ENCODE measurements at regions not wholly inside any gene's neighbourhood (a gene's known extent, or its start where the extent isn't known, plus 50 kb on each side); places are given as distances from the start of the nearest gene placed in this dataset.
"Not testable (repeated sequence)": the region's sequence is repeated elsewhere in the genome, so short reads cannot be mapped to it uniquely, and the experiment has no call there.

DNA sequence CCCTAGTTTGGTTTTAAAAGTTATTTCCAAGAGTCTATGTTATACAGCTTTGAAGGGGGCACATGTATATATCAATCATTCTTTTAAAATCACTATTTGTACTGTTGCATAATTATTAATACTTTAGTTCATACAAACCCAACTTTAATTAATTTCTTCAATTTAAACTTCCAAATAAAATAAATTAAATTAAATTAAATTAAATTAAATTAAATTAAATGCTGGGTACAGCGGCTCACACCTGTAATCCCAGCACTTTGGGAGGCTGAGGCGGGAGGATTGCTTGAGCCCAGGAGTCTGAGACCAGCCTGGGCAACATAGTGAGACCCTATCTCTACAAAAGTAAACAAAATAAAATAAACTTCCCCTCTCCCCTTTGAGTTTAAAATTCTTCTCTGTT is 98.9 kb upstream of the MYO10 start:
- not testable (repeated sequence) for DNase-seq (ENCODE audit: low spot score)

DNA sequence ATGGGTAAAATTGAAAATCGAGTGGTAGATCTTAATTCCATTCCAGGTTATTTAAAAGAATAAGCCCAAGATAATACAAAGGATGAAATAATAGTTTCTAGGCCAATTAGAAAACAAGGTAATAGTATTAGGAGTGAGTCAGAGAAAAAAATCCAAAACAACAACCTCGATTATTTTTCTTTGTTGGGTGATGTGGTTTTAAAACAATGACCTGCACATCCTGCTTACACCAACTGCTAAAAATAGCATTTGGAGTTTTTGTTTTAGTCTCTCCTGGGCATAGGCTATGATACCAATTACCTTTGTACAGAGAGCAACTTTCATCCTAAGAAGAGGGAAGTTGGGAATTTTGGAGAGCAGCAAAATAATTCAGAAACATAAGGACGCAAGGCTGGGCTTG is 101.7 kb upstream of the MYO10 start:
- no peak for DNase-seq (ENCODE audit: low spot score)

DNA sequence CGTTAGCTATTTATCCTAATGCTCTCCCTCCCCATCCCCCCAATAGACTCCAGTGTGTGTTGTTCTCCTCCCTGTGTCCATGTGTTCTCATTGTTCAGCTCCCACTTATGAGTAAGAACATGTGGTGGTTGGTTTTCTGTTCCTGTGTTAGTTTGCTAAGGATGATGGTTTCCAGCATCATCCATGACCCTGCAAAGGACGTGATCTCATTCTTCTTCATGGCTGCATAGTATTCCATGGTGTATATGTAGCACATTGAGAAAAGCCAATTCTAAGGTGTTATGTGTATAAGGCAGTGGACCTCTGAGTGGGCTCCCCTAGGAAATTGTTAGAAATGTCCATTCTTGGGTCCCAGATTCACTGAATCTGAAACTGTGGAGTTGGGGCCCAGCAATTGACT is 103.1 kb upstream of the MYO10 start:
- DNase-seq (ENCODE audit: low spot score) = no peak

DNA sequence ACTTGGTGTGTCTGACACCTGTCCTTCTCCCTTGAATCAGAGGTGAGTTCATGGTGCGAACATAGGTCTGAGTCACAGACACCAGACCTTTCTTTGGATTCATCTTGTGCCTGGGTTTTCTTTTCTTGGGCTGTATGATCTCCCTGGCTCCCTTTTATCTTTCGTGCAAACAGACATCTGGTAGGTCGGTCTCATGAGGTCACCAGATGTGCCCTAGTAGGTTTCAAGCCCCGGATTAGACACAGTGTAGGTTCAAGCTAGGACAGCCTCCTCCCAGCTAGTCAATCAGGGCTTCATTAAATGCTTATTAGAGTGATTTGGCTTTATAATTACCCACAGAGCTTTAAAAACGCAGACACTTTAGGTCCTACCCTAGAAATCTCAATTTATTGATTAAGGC is 106.0 kb upstream of the MYO10 start:
- no peak for DNase-seq (ENCODE audit: low spot score)

DNA sequence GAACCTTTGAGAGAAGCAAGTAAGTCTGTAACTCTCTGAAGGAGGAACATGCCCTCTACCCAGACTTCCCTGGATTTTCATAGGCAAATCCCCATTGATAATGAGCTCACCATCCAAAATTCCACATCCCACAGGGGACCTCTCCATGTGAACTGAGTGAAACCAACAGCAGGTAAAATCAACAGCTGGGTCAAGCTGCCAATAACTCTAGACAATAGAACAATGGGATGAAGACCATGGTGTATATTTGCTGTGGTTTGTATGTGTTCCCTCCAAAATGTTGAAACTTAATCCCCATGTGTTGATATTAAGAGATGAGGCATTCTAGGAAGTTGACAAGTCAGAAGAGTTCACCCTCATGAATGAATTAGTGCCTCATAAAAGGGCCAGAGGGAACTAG is 110.2 kb upstream of the MYO10 start:
- DNase-seq (ENCODE audit: low spot score) = no peak

DNA sequence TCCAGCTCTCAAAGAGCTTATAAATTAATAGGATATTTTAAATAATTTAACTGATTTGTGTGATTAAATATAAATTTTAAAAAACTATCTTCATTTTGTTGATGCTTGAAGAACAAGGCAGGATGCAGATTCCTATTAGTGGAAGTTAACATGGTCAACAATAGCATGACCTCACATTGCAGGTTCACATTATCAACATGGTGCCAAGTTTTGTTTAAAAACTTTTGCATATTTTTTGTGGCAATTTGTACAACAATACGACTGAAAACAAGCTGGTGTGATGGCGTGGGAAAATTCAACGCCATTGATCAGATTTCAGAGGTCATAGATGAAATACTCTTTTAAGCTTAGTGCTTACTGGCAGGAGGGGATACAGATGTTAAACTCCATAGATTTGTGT is 114.1 kb upstream of the MYO10 start:
- no peak for DNase-seq (ENCODE audit: low spot score)

DNA sequence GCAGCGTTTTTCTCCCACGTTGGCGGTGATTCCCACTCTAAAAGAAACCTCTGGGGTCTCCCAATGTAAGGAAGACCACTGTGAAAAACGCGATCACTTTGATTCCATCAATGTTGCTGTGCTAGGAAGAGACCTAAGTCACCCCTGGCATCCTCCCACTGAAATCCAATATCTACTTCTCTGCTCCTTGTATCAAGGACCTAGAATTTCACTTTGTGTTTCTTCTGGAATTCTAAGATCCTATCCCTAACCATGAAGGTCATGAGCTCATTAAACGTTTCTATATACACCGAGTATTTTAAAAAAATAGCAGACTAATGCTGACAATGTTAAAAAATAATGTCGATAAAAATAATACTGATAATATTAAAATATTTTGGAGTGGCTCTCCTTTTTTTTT is 118.8 kb upstream of the MYO10 start:
- DNase-seq (ENCODE audit: low spot score) = no peak

DNA sequence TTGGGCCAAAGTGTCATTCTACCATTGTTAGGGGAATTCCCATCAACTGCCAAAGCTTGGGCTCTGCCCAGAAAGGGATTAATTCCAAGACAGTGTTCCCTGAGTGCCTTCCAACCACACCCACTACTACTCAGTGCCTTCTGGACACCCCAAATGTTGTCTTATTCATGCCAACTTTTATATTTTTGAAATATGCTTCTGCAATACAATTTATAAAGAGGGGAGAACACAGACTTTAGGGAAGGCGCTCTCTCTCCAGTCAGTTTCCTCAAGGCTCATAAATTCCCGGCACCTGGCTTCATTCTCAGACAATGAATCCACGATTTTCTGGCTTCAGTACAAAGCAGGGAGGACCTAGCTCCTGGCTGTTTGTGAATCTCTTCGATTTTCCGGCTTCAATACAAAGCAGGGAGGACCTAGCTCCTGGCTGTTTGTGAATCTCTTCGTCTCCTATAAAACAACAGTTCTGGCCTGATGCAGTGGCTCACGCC is 120.1 kb upstream of the MYO10 start:
- DNase-seq (ENCODE audit: low spot score) = no peak

DNA sequence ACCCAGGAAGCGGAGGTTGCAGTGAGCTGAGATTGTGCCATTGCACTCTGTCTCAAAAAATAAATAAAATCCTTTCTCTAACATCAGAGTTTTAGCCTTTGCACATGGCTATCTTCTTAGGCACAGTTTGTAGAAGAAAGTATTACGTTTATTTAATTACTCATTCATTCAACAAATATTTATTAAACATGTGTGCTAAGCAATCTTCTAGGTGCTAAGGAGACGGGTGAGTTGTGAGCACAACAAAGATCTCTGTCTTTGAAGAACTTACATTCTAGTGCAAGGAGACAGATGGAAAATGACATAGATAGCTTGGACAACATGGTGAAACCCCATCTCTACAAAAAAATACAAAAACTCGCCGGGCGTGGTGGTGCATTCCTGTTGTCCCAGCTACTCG is 122.3 kb upstream of the MYO10 start:
- no peak for DNase-seq (ENCODE audit: low spot score)

DNA sequence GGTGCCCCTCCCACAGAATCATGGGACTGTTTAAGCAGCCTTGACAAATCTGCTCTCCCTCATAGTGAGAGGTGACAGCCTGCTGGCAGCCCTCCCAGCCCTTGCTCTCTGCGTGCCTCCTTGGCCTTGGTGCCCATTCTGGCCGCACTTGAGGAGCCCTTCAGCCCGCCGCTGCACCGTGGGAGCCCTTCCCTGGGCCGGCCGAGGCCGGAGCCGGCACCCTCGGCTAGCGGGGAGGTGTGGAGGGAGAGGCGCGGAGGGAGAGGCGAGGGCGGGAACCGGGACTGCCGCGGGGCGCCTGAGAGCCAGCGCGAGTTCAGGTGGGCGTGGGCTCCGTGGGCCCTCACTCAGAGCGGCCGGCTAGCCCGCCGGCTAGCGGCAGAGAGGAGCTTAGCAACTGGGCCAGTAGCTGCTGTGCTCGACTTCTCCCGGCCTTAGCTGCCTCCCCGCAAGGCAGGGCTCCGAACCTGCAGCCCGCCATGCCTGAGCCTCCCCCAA is 125.9 kb upstream of the MYO10 start:
- no peak for DNase-seq (ENCODE audit: low spot score)

DNA sequence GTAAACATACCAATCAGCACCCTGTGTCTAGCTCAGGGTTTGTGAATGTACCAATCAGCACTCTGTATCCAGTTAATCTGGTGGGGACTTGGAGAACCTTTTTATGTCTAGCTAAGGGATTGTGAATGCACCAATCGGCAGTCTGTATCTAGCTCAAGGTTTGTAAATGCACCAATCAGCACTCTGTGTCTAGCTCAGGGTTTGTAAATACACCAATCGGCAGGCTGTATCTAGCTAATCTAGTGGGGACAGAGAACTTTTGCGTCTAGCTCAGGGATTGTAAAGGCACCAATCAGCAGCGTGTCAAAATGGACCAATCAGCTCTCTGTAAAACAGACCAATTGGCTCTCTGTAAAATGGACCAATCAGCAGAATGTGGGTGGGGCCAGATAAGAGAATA is 126.7 kb upstream of the MYO10 start:
- DNase-seq (ENCODE audit: low spot score) = not testable (repeated sequence)

DNA sequence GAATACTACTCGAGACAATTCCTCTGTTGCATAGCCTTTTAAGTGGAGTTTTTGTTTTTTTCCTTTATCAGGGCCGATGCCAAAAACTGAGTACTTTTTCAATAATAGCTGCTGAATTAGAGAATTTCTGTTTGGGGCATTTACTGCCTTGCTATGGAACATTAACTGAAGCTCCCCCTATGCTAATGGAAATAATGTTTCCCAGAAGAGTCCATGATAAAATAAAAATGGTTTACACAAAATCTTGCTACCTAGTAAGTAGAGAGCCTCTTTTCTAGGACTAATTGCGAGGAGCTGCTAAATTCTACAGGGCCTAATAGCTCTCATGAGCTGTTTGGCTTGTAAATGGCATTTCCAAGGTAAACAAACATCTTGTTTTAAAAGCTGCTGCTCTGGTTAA is 128.2 kb upstream of the MYO10 start:
- no peak for DNase-seq (ENCODE audit: low spot score)

DNA sequence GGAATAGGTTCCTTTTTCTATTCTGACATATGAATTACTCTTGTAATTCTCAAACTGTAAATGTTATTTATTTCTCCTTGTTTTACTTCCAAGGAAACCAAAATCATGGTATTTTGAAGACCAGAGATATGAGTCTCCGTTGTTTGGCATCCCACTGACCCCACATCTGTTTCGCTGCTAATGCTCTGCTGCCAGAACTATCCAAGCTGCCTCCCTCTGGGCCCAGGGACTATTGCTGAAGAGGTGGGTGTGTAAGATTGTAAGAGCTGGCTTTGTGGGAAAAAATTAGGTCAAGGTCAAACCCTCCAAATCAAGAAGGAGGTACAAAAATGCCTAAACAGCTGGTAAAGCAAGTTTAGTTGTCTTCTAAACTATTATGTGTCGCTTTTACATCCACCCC is 129.4 kb upstream of the MYO10 start:
- no peak for DNase-seq (ENCODE audit: low spot score)

DNA sequence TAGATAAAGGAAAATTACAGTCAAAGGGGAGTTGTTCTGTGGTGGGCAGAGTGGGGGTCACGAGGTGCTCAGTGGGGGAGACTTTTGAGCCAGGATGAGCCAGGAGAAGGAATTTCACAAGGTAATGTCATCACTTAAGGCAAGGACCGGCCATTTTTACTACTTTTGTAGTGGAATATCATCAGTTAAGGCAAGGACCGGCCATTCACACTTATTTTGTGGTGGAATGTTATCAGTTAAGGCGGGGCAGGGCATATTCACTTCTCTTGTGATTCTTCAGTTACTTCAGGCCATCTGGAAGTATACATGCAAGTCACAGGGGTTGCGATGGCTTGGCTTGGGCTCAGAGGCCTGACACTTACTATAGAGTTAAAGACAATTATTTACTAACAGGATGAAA is 129.9 kb upstream of the MYO10 start:
- not testable (repeated sequence) for DNase-seq (ENCODE audit: low spot score)

DNA sequence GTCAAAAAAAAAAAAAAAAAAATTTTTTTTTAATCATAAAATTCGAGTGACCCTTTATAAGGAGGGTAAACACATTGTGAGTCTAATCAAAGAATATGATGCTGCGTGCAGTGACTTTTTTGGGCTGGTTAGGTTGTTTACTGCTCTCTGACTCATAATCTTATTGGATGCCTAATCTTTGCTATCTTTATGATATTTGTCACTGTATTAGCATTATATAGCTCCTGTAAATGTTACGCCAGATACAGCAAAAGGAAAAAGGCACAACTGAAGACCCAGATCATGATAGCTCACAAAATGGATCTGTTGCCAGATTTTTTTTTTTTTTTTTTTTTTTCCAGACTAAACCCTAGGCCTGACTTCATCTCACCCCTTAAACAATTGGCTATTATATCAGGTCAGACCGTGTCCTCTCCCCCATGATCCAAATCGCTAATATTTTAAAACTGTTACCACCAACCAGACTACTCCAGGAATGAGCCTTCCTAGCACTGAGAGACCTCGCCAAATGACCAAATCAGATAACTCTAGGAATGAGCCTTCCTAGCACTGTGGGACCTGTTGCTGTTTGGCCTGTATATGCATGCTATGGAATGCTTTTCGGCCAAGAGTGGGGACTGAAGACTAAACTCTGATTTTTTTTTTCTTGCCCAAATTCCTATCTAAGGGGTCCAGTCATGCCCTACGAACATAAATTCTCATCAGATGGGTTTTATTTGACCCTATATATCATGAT is 131.7 kb upstream of the MYO10 start:
- DNase-seq (ENCODE audit: low spot score) = no peak

DNA sequence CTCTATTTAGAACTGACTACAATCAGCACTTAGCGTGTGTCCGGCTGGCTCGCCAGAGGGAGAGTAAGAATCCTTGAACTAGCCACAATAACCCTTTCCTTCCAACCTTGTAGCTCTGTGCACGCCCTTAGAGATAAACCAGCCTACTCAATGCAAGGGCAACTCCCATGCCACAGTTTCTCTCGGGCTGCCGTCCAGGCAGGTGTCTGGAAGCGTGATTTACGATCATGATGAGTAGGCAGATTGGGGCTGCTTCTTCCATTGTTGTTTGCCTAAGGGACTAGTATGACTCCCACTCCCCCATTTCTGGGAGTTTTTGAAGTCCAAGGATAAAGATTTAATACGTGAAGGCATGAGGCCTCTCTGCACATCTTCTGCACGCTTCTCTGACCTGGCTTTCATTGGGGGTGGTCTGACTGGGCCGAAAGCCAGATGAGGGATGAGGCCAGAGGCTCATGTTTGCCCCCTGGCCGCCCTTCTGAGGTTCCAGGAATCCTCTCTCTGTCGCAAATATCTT is 134.0 kb upstream of the MYO10 start:
- DNase-seq (ENCODE audit: low spot score) = no peak

DNA sequence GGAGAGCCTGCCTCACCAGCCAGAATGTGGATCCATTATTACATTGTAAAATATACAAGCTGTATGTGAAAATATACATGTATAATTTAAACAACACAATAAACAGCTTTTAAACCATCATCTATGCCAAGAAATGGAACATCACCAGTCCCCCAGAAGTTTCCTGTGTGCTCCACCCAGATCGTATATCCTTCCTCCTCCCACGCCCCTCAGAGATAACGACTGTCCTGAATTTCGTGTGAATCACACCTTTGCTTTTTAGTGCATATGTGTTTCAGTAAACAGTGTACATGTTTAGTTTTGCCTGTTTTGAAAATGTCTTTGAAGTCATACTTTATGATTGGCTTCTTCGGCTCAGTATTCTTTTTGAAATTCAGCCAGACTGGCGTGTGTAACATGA is 134.6 kb upstream of the MYO10 start:
- DNase-seq (ENCODE audit: low spot score) = no peak

DNA sequence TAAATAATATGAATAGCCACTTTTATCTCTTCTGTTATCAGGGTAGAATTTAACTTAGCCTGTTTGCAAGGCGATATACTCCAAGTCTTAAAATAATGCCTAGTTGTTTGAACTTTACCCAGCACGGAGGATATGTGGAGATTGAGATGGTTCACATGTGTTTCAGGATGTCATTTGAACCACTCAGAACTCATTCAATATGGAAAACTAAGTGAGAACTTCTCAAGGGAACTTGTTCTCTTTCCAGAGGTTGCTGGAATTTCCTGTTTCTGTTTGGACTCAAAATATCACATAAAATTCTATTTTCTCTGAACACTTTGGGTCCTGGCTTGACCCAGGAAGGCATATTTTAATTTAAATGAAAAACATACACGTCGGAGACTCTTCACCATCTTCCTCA is 139.1 kb upstream of the MYO10 start:
- DNase-seq (ENCODE audit: low spot score) = no peak

DNA sequence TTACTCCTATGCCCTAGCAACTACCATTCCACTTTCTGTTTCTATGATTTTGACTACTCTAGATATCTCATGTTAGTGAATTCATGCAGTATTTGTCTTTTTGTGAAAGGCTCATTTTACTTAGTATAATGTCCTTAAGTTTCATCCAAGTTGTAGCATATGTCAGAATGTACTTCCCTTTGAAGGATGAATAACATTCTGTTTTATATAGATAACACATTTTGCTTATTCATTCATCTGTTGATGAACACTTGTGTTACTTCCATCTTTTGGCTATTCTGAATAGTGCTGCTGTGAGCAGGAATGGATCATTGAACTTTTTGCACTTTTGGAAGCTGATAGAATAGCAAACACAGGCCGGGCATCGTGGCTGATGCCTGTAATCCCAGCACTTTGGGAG is 140.2 kb upstream of the MYO10 start:
- no peak for DNase-seq (ENCODE audit: low spot score)

DNA sequence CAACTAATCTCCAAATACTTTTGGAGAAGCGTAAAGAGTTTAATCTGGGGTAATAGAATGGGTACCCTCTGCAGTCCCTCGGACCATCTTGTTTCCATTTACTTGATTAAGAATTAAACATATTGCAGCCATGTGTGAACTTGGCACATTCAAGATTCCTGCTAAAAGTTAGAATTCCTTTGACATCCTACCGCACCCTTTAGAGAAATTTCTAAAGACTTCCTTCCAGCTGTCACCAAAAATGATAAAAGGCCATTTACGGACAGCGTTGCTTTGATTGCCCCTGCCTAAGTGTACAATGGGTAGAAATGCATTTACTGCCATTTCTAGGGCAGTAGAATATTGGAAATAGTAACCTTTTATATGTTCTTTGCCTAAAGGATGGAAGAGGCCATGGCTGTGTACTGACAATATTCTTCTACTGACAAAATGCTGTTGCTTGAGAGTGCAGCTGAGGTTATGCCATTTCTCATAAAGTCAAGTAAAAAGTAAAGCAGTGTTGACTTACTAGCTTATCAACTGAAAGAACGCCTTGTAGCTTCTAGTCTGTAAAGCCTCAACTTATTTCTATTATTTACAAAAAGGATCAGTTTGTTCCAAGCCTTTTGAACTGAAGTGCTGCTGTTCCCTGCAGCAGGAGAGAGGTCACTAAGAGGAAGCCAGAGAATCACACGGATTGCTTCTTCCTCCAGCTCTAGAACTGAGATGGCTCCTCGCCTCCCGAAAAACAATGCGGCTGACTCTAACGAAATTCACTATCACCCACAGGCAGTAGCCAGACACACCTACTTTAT is 139.8 kb upstream of the BASP1 start:
- no peak for DNase-seq (ENCODE audit: low spot score)

DNA sequence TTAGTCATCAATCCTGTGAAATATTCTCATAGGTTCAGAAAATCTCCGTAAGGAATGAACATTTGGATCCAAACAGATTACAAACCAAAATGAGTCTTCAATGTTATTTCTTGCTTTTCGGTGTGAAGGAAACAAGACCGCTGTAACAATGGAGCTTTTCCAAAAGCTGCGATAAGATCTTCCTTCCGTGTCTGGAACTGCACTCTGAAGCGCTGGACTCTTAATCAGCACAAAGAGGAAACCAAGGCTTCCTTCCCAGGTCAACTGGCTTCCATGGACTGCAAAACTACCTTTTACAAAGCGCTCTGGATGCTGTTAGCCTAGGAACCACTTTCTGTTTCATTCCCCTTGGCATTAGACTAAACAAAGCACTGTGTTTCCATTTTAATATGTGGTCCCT is 137.9 kb upstream of the BASP1 start:
- DNase-seq (ENCODE audit: low spot score) = no peak

DNA sequence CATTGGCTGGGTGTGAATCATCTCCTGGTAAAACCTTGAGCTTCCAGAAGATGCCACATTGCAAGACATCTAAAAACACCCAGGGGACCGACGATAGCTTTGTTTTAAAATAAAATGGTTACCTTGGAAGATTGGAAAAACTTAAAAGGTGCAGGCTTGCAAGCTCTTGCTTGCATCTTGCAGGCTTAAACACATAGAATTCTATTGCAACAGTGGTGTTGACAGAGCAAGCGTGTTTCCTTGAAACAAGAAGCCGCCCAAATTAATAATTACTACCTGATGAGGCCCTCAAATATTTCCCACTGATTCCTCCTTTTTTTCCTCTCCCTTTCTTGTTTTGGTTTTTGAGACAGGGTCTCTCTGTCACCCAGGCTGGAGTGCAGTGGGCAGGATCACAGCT is 137.1 kb upstream of the BASP1 start:
- DNase-seq (ENCODE audit: low spot score) = no peak

DNA sequence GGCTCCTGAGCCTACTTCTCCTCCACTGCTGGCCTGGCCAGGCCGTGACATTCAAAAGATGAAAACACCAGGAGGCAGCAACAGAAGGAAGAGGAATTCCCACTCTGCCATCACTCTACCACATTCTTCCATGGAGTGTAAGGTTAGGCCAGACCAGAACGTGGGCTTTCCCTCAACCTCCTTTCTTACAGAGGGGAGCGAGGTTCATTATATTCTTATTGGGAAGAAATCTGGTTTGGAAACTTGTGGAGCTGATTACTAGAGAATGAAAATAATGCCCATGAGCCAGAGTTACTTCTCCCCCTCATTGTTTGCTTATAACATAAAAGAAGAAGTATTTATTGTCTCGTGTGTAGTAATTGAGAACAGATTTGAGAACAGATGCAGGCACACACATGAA is 136.3 kb upstream of the BASP1 start:
- DNase-seq (ENCODE audit: low spot score) = no peak

Measured in NAMALWA (cell line).